Adrenal gland (tissue), 9 donors: ENCODE measurements at regions not wholly inside any gene's neighbourhood (a gene's known extent, or its start where the extent isn't known, plus 50 kb on each side); places are given as distances from the start of the nearest gene placed in this dataset.
"Not testable (repeated sequence)": the region's sequence is repeated elsewhere in the genome, so short reads cannot be mapped to it uniquely, and the experiment has no call there.

Experiments used
- DNase-seq, 7 donors: peaks; one replicate each; pipeline ENCODE4 v3.0.0-alpha.2; 2019 to 2020
- H3K27ac ChIP-seq, 5 donors: fragments of 200-600 bp; sonication (generic) in 4 of 5; 1 replicate in 3 of 5; 2 replicates in 2 of 5; pipeline versions ENCODE4 v1.5.1 to v1.8.0; 2016 to 2020; ENCODE audit warnings: mild to moderate bottlenecking in 1 of 5
- H3K27me3 ChIP-seq: fragments of 200-600 bp; 2 replicates; pipeline ENCODE4 v1.8.0; 2021
- H3K36me3 ChIP-seq, 2 donors: fragments of 200-600 bp; replicated peaks in 1 of 2; 1 replicate in 1 of 2; 2 replicates in 1 of 2; pipeline versions ENCODE4 v1.5.1 to v1.8.0; 2018 to 2022
- H3K4me1 ChIP-seq, 2 donors: fragments of 200-600 bp; replicated peaks in 1 of 2; 1 replicate in 1 of 2; 2 replicates in 1 of 2; pipeline versions ENCODE4 v1.5.1 to v1.8.0; 2018 to 2021
- H3K4me3 ChIP-seq, 4 donors: fragments of 200-600 bp; sonication (generic) in 3 of 4; one replicate each; pipeline ENCODE4 v1.5.1; 2016 to 2018
- H3K9me3 ChIP-seq, 3 donors: fragments of 200-600 bp; sonication (generic) in 1 of 3; replicated peaks in 1 of 3; 1 replicate in 2 of 3; 2 replicates in 1 of 3; pipeline versions ENCODE4 v1.5.1 to v1.8.0; 2016 to 2021
- POLR2A ChIP-seq, 2 donors: fragments of 450-650 bp; IDR thresholded peaks; one replicate each; pipeline ENCODE4 v1.6.1; 2017; ENCODE audit warnings: antibody characterized with exemption in 2 of 2, mild to moderate bottlenecking in 2 of 2, moderate library complexity in 1 of 2
- WGBS, 4 donors: extraction: QIAGEN DNeasy Blood & Tissue Kit in 2 of 4; methylation state at CpG; one replicate each; pipeline versions ENCODE4 v1.1.5 to v1.1.7; 2013 to 2017; 5-methylcytosine and 5-hydroxymethylcytosine counted together
- intact Hi-C, 2 donors: fragments of 100-400 bp; cut with DNase I; formaldehyde crosslinking; loops; one replicate each; pipeline versions ENCODE4 v1.14.1 to v1.15.0; 2022 to 2023
- TF ChIP-seq, protein P1 (sequence below), 6 experiments: fragments of 450-650 bp in 4 of 6; fragments of 200-600 bp in 2 of 6; sonication (generic) in 1 of 6; IDR thresholded peaks; 1 replicate in 5 of 6; 2 replicates in 1 of 6; pipeline versions ENCODE4 v1.5.1 to v1.8.0; 2016 to 2021; ENCODE audit warnings: antibody characterized with exemption in 6 of 6, mild to moderate bottlenecking in 2 of 6, moderate library complexity in 1 of 6
- donor health status: healthy with polysubstance abuse.
- donor health status: Bipolar disorder and iron deficiency.
- donor health status: DM: yes; HTN: yes; CAD: no.
- donor health status: DM: no; HTN: no; CAD: no.
- donor health status: DM: no; HTN: no; CAD: no.

DNA sequence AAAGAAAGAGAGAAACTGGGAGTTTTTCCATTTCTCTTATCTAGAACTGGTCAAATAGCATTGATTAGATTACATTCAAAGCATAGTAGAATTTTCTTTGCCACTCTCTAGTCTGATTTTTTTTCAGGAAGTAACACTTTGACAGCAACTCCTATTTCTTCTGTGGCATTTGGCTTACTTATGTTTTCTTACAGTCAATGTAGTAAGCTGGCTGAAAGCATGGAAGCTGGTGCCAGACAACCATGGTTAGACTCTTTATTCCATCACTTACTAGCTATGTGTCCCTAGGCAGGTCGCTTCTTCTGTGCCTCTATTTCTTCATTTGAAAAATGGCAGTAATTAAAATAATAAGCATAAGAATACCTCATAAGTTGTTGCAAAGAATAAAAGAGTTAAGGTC lies 54.2 kb upstream of the OPRM1 start:
- Histone ChIP-seq H3K4me1 (no peaks in the 10 kb centered on the region), H3K9me3 (no peaks in the 10 kb centered on the region), H3K4me3 (no peak overlapping the region), H3K27me3 (no peaks in the 10 kb centered on the region), H3K36me3 (no peaks in the 10 kb centered on the region), H3K27ac (no peak overlapping the region)
- no peak for DNase-seq
- TF ChIP-seq, protein P1, sequence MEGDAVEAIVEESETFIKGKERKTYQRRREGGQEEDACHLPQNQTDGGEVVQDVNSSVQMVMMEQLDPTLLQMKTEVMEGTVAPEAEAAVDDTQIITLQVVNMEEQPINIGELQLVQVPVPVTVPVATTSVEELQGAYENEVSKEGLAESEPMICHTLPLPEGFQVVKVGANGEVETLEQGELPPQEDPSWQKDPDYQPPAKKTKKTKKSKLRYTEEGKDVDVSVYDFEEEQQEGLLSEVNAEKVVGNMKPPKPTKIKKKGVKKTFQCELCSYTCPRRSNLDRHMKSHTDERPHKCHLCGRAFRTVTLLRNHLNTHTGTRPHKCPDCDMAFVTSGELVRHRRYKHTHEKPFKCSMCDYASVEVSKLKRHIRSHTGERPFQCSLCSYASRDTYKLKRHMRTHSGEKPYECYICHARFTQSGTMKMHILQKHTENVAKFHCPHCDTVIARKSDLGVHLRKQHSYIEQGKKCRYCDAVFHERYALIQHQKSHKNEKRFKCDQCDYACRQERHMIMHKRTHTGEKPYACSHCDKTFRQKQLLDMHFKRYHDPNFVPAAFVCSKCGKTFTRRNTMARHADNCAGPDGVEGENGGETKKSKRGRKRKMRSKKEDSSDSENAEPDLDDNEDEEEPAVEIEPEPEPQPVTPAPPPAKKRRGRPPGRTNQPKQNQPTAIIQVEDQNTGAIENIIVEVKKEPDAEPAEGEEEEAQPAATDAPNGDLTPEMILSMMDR (IDR thresholded peaks at IDR 0.05), result no peak
- intact Hi-C loops, result no loop called here
- WGBS, 4 donors, result 58 to 80% (median 68%) methylated on average over 1 of the region's 1 CpG

GRCh38 chr6:153980171-153980570 lies 58.9 kb upstream of the OPRM1 start:
- DNase-seq, result no peak
- H3K4me3 ChIP-seq, result no peak overlapping the region
- no peak overlapping the region for H3K27ac ChIP-seq
- no peaks in the 10 kb centered on the region for H3K27me3 ChIP-seq
- TF ChIP-seq, protein P1 (IDR thresholded peaks at IDR 0.05), result no peak
- TF ChIP-seq POLR2A (IDR thresholded peaks at IDR 0.05), result no peak
- WGBS, 4 donors, result 77 to 90% (median 83%) methylated on average over 2 of the region's 2 CpGs
- no peaks in the 10 kb centered on the region for H3K36me3 ChIP-seq
- H3K4me1 ChIP-seq, result no peaks in the 10 kb centered on the region
- no peaks in the 10 kb centered on the region for H3K9me3 ChIP-seq
- intact Hi-C loops, result no loop called here

DNA sequence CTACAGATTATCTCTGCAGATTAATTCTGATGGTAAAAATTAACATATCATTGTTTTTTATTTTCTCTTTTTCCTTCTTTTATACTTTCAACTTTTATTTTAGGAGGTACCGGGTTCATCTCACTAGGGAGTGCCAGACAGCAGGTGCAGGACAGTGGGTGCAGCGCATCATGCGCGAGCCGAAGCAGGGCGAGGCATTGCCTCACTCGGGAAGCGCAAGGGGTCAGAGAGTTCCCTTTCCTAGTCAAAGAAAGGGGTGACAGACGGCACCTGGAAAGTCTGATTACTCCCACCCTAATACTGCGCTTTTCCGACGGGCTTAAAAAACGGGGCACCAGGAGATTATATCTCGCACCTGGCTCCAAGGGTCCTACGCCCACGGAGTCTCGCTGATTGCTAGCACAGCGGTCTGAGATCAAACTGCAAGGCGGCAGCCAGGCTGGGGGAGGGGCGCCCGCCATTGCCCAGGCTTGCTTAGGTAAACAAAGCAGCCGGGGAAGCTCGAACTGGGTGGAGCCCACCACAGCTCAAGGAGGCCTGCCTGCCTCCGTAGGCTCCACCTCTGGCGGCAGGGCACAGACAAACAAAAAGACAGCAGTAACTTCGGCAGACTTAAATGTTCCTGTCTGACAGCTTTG lies 60.0 kb upstream of the OPRM1 start:
- DNase-seq, H3K27ac ChIP-seq, intact Hi-C loops, H3K4me1 ChIP-seq, H3K27me3 ChIP-seq, H3K36me3 ChIP-seq, H3K9me3 ChIP-seq, H3K4me3 ChIP-seq: not testable (repeated sequence)
- WGBS, 4 donors, result 79 to 94% (median 87%) methylated on average over 25 to 26 of the region's 26 CpGs

DNA sequence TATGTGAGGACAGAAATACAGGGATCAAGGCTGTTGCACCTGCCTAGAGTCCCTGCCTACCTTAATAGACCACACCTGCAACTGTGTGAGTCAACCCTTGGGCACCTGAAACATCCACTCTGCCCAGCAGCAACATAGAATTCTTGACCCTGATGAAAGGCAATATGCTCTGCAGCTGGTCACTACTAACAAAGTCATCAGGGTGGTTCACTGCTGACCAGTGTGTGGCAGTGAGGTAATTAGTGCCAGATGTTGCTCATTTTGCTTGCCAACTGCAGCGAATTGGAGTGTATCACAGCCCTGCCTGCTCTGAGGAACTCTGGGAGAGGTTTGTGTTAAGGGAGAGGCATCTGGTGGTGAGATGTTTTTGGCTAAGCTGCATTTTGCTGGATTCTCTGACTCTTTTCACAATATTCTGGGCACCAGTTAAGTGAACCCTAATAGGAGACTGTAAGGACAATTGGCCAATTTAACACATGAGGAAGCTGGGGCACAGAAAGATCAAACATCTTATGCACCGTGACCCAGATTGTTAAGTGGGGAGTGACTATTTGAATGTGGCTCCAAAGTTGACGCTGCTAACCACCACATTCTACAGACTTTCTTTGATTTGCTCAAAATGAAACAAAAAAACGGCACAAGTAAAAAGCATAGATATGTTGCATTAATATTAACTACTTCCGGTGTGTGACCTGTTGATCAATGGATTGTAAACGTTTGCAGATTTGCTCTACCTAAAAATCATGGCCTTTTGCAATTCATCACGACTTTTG lies 61.9 kb upstream of the OPRM1 start:
- WGBS, 4 donors, result 58 to 67% (median 61%) methylated on average over 7 of the region's 7 CpGs
- DNase-seq, result no peak
- intact Hi-C loops, result no loop called here

More for the DNA sequence above, 61.9 kb upstream of the OPRM1 start:
- Histone ChIP-seq H3K9me3 (no peaks in the 10 kb centered on the region), H3K4me3 (no peak overlapping the region), H3K36me3 (no peaks in the 10 kb centered on the region), H3K27me3 (no peaks in the 10 kb centered on the region), H3K4me1 (no peaks in the 10 kb centered on the region), H3K27ac (no peak overlapping the region)
- TF ChIP-seq, protein P1 (IDR thresholded peaks at IDR 0.05), result no peak
- no peak for TF ChIP-seq POLR2A (IDR thresholded peaks at IDR 0.05)
